Lower lobe of right lung (tissue), 2 donors: ENCODE measurements at regions not wholly inside any gene's neighbourhood (a gene's known extent, or its start where the extent isn't known, plus 50 kb on each side); places are given as distances from the start of the nearest gene placed in this dataset.

Experiments
- ATAC-seq, 2 donors: fragments of 200-7000 bp; cut with Tn5 transposase; one replicate each; pipeline ENCODE4 v1.9.1; 2020 to 2022; ENCODE audit warnings: mild to moderate bottlenecking in 2 of 2, moderate library complexity in 2 of 2
- DNase-seq: peaks from one replicate; pipeline ENCODE4 v3.0.0-alpha.2; 2020
- H3K27ac ChIP-seq: fragments of 200-600 bp; one replicate; pipeline ENCODE4 v1.8.0; 2022
- H3K27me3 ChIP-seq: fragments of 200-600 bp; one replicate; pipeline ENCODE4 v1.8.0; 2022; ENCODE audit warnings: low read depth
- H3K36me3 ChIP-seq: fragments of 200-600 bp; one replicate; pipeline ENCODE4 v1.8.0; 2022; ENCODE audit warnings: mild to moderate bottlenecking
- H3K4me1 ChIP-seq: fragments of 200-600 bp; one replicate; pipeline ENCODE4 v1.8.0; 2022
- H3K4me3 ChIP-seq: fragments of 200-600 bp; one replicate; pipeline ENCODE4 v1.8.0; 2022; ENCODE audit warnings: mild to moderate bottlenecking
- H3K9me3 ChIP-seq: fragments of 200-600 bp; one replicate; pipeline ENCODE4 v1.8.0; 2022
- intact Hi-C: fragments of 100-400 bp; cut with DNase I; formaldehyde crosslinking; loops from one replicate; pipeline ENCODE4 v1.11.0; 2022
- TF ChIP-seq, protein P1 (sequence below): fragments of 200-600 bp; IDR thresholded peaks from one replicate; pipeline ENCODE4 v1.8.0; 2022; ENCODE audit warnings: antibody characterized with exemption, mild to moderate bottlenecking
- donor health status: DM: no; HTN: yes; CAD: no; lungs with severe emphysema.

DNA sequence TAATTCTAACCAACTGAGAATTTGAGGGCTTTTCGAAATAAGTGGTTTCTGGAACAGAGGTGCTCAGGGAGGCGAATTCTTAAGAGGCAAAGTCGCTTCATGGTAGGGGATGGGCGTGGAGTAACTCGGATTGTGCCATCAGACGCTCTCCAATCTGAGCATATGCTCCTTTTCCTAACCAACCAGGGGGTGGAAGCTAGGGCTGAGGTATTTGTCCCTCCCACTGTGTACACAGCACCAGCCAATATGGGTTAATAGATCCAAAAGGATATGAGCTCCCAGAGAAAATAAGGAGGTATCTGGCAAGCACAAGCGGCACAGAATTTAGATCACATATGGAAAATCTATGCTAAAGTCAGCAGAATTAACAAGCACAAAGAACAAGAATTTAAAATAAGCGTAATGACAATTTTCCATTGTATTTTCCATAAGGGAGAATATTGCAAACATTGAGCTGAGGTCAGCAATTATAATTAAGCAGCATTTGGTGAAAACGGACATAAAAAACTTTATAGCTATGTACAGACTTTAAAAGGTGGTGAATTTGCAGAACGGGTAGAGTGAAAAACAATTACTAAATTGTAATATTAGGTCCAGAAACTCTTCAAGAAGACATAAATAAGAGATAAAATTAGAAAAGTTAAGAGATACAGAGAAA is 55.0 kb upstream of the PHACTR1 start:
- DNase-seq (no peak), ATAC-seq (no peak)
- intact Hi-C loops = no loop called here
- TF ChIP-seq, protein P1, sequence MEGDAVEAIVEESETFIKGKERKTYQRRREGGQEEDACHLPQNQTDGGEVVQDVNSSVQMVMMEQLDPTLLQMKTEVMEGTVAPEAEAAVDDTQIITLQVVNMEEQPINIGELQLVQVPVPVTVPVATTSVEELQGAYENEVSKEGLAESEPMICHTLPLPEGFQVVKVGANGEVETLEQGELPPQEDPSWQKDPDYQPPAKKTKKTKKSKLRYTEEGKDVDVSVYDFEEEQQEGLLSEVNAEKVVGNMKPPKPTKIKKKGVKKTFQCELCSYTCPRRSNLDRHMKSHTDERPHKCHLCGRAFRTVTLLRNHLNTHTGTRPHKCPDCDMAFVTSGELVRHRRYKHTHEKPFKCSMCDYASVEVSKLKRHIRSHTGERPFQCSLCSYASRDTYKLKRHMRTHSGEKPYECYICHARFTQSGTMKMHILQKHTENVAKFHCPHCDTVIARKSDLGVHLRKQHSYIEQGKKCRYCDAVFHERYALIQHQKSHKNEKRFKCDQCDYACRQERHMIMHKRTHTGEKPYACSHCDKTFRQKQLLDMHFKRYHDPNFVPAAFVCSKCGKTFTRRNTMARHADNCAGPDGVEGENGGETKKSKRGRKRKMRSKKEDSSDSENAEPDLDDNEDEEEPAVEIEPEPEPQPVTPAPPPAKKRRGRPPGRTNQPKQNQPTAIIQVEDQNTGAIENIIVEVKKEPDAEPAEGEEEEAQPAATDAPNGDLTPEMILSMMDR = no peak
- no peaks in the 10 kb centered on the region for H3K27me3 ChIP-seq
- H3K36me3 ChIP-seq = no peaks in the 10 kb centered on the region
- no peak overlapping the region for H3K27ac ChIP-seq
- no peaks in the 10 kb centered on the region for H3K9me3 ChIP-seq
- no peaks in the 10 kb centered on the region for H3K4me1 ChIP-seq
- H3K4me3 ChIP-seq = no peak overlapping the region
